Ishikawa (cell line): ENCODE measurements at regions not wholly inside any gene's neighbourhood (a gene's known extent, or its start where the extent isn't known, plus 50 kb on each side); places are given as distances from the start of the nearest gene placed in this dataset.

Experiments
- CEBPB ChIP-seq: IDR thresholded peaks from 2 replicates; pipeline ENCODE4 v1.6.1; 2012
- CREB1 ChIP-seq: IDR thresholded peaks from 2 replicates; pipeline ENCODE4 v1.6.1; 2012; ENCODE audit warnings: low read depth
- EGR1 ChIP-seq: IDR thresholded peaks from 2 replicates; pipeline ENCODE4 v1.6.1; 2012
- EP300 ChIP-seq: IDR thresholded peaks from 2 replicates; pipeline ENCODE4 v1.6.1; 2012; ENCODE audit warnings: borderline replicate concordance
- FOXM1 ChIP-seq: IDR thresholded peaks from 2 replicates; pipeline ENCODE4 v1.6.1; 2012; ENCODE audit warnings: low read depth, borderline replicate concordance
- MAX ChIP-seq: IDR thresholded peaks from 2 replicates; pipeline ENCODE4 v1.6.1; 2012
- NFIC ChIP-seq: IDR thresholded peaks from 2 replicates; pipeline ENCODE4 v1.6.1; 2012
- RAD21 ChIP-seq: IDR thresholded peaks from 2 replicates; pipeline ENCODE4 v1.6.1; 2012; ENCODE audit warnings: low read depth
- REST ChIP-seq: IDR thresholded peaks from 2 replicates; pipeline ENCODE4 v1.6.1; 2012; ENCODE audit warnings: low read depth, mild to moderate bottlenecking
- TAF1 ChIP-seq: IDR thresholded peaks from 2 replicates; pipeline ENCODE4 v1.6.1; 2012; ENCODE audit warnings: low read depth, mild to moderate bottlenecking
- TCF12 ChIP-seq: IDR thresholded peaks from 2 replicates; pipeline ENCODE4 v1.6.1; 2012; ENCODE audit warnings: low read depth
- TEAD4 ChIP-seq: IDR thresholded peaks from 2 replicates; pipeline ENCODE4 v1.6.1; 2012
- USF1 ChIP-seq: IDR thresholded peaks from 2 replicates; pipeline ENCODE4 v1.6.1; 2012
- YY1 ChIP-seq: IDR thresholded peaks from 2 replicates; pipeline ENCODE4 v1.6.1; 2012; ENCODE audit warnings: low read depth
- ZBTB7A ChIP-seq: IDR thresholded peaks from 2 replicates; pipeline ENCODE4 v1.6.1; 2012; ENCODE audit warnings: low read depth

- TF ChIP-seq RAD21 (no peak), NFIC (no peak), TCF12 (no peak), TEAD4 (no peak), MAX (no peak), EGR1 (no peak), CEBPB (no peak), TAF1 (no peak)
These were observed 429.1 kb upstream of the ARGLU1 start for GRCh38 chr13:106996867-106997618.

GRCh38 chr13:106990594-106990993 lies 422.7 kb upstream of the ARGLU1 start:
- TF ChIP-seq CEBPB = no peak
- no peak for TF ChIP-seq MAX
- no peak for TF ChIP-seq RAD21
- no peak for TF ChIP-seq NFIC
- no peak for TF ChIP-seq FOXM1
- no peak for TF ChIP-seq TEAD4
- no peak for TF ChIP-seq TCF12
- no peak for TF ChIP-seq CREB1
- TF ChIP-seq EP300 = no peak
- TF ChIP-seq YY1 = no peak
- TF ChIP-seq ZBTB7A = no peak
- TF ChIP-seq TAF1 = no peak
- TF ChIP-seq EGR1 = no peak
- TF ChIP-seq USF1 = no peak
- TF ChIP-seq REST = no peak

- TF ChIP-seq REST (no peak), EP300 (no peak), NFIC (no peak), YY1 (no peak), EGR1 (no peak), ZBTB7A (no peak), FOXM1 (no peak), TEAD4 (no peak), MAX (no peak), RAD21 (no peak), CEBPB (no peak), USF1 (no peak), TAF1 (no peak), TCF12 (no peak), CREB1 (no peak)
These were observed 421.9 kb upstream of the ARGLU1 start for GRCh38 chr13:106989876-106990275.

GRCh38 chr13:106987427-106987785 lies 419.5 kb upstream of the ARGLU1 start:
- TF ChIP-seq RAD21 = no peak
- no peak for TF ChIP-seq ZBTB7A
- no peak for TF ChIP-seq EP300
- TF ChIP-seq TAF1 = no peak
- TF ChIP-seq EGR1 = no peak
- TF ChIP-seq TCF12 = no peak
- TF ChIP-seq USF1 = no peak
- TF ChIP-seq MAX = no peak
- no peak for TF ChIP-seq NFIC
- TF ChIP-seq FOXM1 = no peak
